Hepatocyte (in vitro differentiated cells): ENCODE measurements at regions not wholly inside any gene's neighbourhood (a gene's known extent, or its start where the extent isn't known, plus 50 kb on each side); places are given as distances from the start of the nearest gene placed in this dataset.

ENCODE experiments used
- EZH2phosphoT487 ChIP-seq: fragments of 200-600 bp; sonication (generic); IDR thresholded peaks from one replicate; pipeline ENCODE4 v1.6.1; 2018; ENCODE audit warnings: antibody characterized with exemption, mild to moderate bottlenecking, low read depth, moderate library complexity; ENCODE audit not compliant: unreplicated experiment, severe bottlenecking
- TF ChIP-seq, protein P1 (sequence below): fragments of 200-600 bp; sonication (generic); IDR thresholded peaks from 2 replicates; pipeline ENCODE4 v1.5.1; 2016; ENCODE audit warnings: antibody characterized with exemption, mild to moderate bottlenecking; ENCODE audit not compliant: poor library complexity

DNA sequence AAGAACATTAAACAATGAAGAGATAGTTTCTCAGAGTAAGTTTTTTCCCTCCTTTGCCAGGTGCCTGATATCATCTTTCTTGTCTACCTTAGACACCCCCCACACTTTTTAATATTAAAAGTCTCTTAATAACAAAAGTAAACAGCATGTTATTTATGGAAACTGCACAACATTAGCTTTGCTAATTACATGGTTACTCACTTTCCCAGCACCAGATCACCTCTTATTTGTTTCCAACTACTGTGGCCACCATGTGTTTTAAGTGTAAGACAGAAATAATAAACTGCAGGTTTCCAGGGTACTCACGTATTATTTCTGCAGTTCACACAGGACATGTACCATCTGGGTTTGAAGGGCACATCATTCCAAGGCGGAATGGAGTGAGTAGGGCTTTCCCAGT is 125.0 kb downstream of the TRMT11 start:
- no peak for TF ChIP-seq EZH2phosphoT487
- TF ChIP-seq, protein P1, sequence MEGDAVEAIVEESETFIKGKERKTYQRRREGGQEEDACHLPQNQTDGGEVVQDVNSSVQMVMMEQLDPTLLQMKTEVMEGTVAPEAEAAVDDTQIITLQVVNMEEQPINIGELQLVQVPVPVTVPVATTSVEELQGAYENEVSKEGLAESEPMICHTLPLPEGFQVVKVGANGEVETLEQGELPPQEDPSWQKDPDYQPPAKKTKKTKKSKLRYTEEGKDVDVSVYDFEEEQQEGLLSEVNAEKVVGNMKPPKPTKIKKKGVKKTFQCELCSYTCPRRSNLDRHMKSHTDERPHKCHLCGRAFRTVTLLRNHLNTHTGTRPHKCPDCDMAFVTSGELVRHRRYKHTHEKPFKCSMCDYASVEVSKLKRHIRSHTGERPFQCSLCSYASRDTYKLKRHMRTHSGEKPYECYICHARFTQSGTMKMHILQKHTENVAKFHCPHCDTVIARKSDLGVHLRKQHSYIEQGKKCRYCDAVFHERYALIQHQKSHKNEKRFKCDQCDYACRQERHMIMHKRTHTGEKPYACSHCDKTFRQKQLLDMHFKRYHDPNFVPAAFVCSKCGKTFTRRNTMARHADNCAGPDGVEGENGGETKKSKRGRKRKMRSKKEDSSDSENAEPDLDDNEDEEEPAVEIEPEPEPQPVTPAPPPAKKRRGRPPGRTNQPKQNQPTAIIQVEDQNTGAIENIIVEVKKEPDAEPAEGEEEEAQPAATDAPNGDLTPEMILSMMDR, result no peak
